ENCODE measurements at regions not wholly inside any gene's neighbourhood (a gene's known extent, or its start where the extent isn't known, plus 50 kb on each side); places are given as distances from the start of the nearest gene placed in this dataset.

GRCh38 chr17:71111934-71112333 is 942.6 kb downstream of the KCNJ2 start:
- TF ChIP-seq CTCF (optimal IDR thresholded peaks at IDR 0.05 in 1 of 3, IDR thresholded peaks at IDR 0.05 in 1 of 3, conservative IDR thresholded peaks at IDR 0.05 in 1 of 3; ENCODE audit: extremely low read depth in 1 of 3, insufficient read depth in 2 of 3, low read length in 3 of 3) (no peak), EZH2 (IDR thresholded peaks at IDR 0.05; ENCODE audit: low read length) (no peak)

All from keratinocyte (primary cell).